Stomach (tissue), 4 donors: ENCODE measurements at regions not wholly inside any gene's neighbourhood (a gene's known extent, or its start where the extent isn't known, plus 50 kb on each side); places are given as distances from the start of the nearest gene placed in this dataset.

Experiments
- EP300 ChIP-seq: sonication (generic); formaldehyde crosslinking; IDR thresholded peaks from one replicate; pipeline ENCODE4 v1.6.1; 2017; ENCODE audit warnings: antibody characterized with exemption
- TF ChIP-seq, protein P1 (sequence below), 7 experiments: fragments of 450-650 bp in 4 of 7; fragments of 200-600 bp in 3 of 7; sonication (generic) in 3 of 7; IDR thresholded peaks; one replicate each; pipeline ENCODE4 v1.5.1; 2016 to 2019; ENCODE audit warnings: antibody characterized with exemption in 7 of 7, control low read depth in 2 of 7, mild to moderate bottlenecking in 1 of 7

DNA sequence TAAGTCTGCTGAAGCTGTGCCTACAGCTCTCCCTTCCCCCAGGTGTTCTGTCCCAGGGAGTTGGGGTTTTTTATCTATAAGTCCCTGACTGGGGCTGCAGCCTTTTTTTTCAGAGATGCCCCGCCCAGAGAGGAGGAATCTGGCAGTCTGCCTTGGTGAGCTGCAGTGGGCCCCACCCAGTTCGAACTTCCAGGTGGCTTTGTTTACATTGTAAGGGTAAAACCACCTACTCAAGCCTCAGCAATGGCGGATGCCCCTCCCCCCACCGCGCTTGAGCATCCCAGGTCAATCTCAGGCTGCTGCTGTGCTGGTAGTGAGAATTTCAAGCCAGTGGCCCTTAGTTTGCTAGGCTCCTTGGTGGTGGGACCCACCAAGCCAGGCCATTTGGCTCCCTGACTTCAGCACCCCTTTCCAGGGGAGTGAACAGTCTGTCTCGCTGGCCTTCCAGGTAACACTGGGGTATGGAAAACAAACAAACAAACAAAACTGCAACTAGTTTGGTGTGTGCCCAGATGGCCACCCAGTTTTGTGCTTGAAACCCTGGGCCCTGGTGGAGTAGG, 189.4 kb downstream of the MFSD1 start:
- TF ChIP-seq EP300, result no peak
- TF ChIP-seq, protein P1, sequence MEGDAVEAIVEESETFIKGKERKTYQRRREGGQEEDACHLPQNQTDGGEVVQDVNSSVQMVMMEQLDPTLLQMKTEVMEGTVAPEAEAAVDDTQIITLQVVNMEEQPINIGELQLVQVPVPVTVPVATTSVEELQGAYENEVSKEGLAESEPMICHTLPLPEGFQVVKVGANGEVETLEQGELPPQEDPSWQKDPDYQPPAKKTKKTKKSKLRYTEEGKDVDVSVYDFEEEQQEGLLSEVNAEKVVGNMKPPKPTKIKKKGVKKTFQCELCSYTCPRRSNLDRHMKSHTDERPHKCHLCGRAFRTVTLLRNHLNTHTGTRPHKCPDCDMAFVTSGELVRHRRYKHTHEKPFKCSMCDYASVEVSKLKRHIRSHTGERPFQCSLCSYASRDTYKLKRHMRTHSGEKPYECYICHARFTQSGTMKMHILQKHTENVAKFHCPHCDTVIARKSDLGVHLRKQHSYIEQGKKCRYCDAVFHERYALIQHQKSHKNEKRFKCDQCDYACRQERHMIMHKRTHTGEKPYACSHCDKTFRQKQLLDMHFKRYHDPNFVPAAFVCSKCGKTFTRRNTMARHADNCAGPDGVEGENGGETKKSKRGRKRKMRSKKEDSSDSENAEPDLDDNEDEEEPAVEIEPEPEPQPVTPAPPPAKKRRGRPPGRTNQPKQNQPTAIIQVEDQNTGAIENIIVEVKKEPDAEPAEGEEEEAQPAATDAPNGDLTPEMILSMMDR (IDR thresholded peaks at IDR 0.05), result no peak
